ENCODE measurements at regions not wholly inside any gene's neighbourhood (a gene's known extent, or its start where the extent isn't known, plus 50 kb on each side); places are given as distances from the start of the nearest gene placed in this dataset.

- Histone ChIP-seq H2AK9ac (replicated peaks; ENCODE audit: low read depth, low read length, poor library complexity) (no peak overlapping the region), H2BK5ac (ENCODE audit: low read depth, low read length, poor library complexity, severe bottlenecking) (no peak overlapping the region), H3K9me1 (ENCODE audit: insufficient read depth, low read length) (no peaks in the 10 kb centered on the region), H2AK5ac (ENCODE audit: low read depth, low read length) (no peak overlapping the region), H3K36me3 (ENCODE audit: control insufficient read depth, insufficient read depth, low read length) (no peaks in the 10 kb centered on the region), H2AFZ (replicated peaks; ENCODE audit: low read length, poor library complexity) (no peak overlapping the region), H2BK120ac (ENCODE audit: low read depth, low read length) (no peak overlapping the region), H3K9ac (ENCODE audit: low read depth, low read length) (no peak overlapping the region), H3K23ac (ENCODE audit: low read depth, low read length) (no peak overlapping the region), H2BK15ac (ENCODE audit: low read depth, low read length) (no peak overlapping the region), H4K8ac (ENCODE audit: low read depth in 2 of 2, low read length in 2 of 2) (no peak overlapping the region), H3K27me3 (ENCODE audit: control insufficient read depth, insufficient read depth, low read length) (no peaks in the 10 kb centered on the region), H3K14ac (replicated peaks; ENCODE audit: low read depth, low read length) (no peak overlapping the region), H3K79me1 (ENCODE audit: low read depth in 1 of 2, low read length in 2 of 2) (no peaks in the 10 kb centered on the region), H3K18ac (ENCODE audit: low read depth, low read length) (no peak overlapping the region), H3K27ac (ENCODE audit: insufficient read depth, low read length) (no peak overlapping the region), H3K4me2 (ENCODE audit: low read depth, low read length) (no peak overlapping the region), H3K4ac (ENCODE audit: low read depth, low read length) (no peak overlapping the region), H3K9me3 (ENCODE audit: control insufficient read depth, insufficient read depth, low read length) (peaks cover 2% of the 10 kb centered on the region; the same call in 1 of the 2 replicates), H2BK20ac (ENCODE audit: low read depth, low read length) (no peak overlapping the region), H4K20me1 (ENCODE audit: insufficient read depth, low read length) (no peaks in the 10 kb centered on the region), H4K5ac (ENCODE audit: low read depth, low read length) (no peak overlapping the region), H3K56ac (ENCODE audit: extremely low read depth, insufficient read depth, low read length) (no peak overlapping the region), H3K4me3 (ENCODE audit: insufficient read depth, low read depth, low read length) (no peak overlapping the region), H4K91ac (ENCODE audit: insufficient read depth, low read depth, low read length) (no peak overlapping the region), H3K4me1 (ENCODE audit: control insufficient read depth, insufficient read depth, low read length) (no peaks in the 10 kb centered on the region)
- ChIA-PET POLR2A (ENCODE audit: unreplicated experiment) (no interaction called here), CTCF (interaction anchor here (0.6 kb wide), 1 partner anchor 32 kb away, joined by 4 read pairs; no protein-coding TSS in a partner anchor)
- no peak for ATAC-seq (ENCODE audit: low read depth)
- intact Hi-C loops (cut with micrococcal nuclease) (no loop called here), in situ Hi-C loops (cut with MboI; ENCODE audit: low sequenced_read_pairs) (no loop called here), dilution Hi-C loops (cut with HindIII; ENCODE audit: low sequenced_read_pairs, unreplicated experiment) (no loop called here)
- no peak for TF ChIP-seq MXI1 (IDR thresholded peaks at IDR 0.05; ENCODE audit: borderline replicate concordance, low read depth, low read length)
- no peak for TF ChIP-seq MAZ (IDR thresholded peaks at IDR 0.05; ENCODE audit: borderline replicate concordance, low read depth, low read length)
- no peak for TF ChIP-seq NFE2L2 (IDR thresholded peaks at IDR 0.05; ENCODE audit: low read depth, low read length)
- TF ChIP-seq BHLHE40 (IDR thresholded peaks at IDR 0.05; ENCODE audit: low read depth, low read length), result no peak
- TF ChIP-seq CEBPB (IDR thresholded peaks at IDR 0.05; ENCODE audit: low read depth, low read length), result no peak
- TF ChIP-seq ELK1 (IDR thresholded peaks at IDR 0.05; ENCODE audit: borderline replicate concordance, low read depth, low read length), result no peak
- TF ChIP-seq MAFK (IDR thresholded peaks at IDR 0.05; ENCODE audit: low read depth, low read length), result no peak
- TF ChIP-seq CTCF (conservative IDR thresholded peaks at IDR 0.05; ENCODE audit: low read depth, low read length), result no peak
- no peak for TF ChIP-seq RAD21 (IDR thresholded peaks at IDR 0.05; ENCODE audit: low read length)
- TF ChIP-seq USF2 (IDR thresholded peaks at IDR 0.05; ENCODE audit: low read depth, low read length), result no peak
- TF ChIP-seq FOS (IDR thresholded peaks at IDR 0.05; ENCODE audit: low read depth, low read length), result no peak
- no peak for TF ChIP-seq RCOR1 (IDR thresholded peaks at IDR 0.05; ENCODE audit: insufficient replicate concordance, low read length)
- TF ChIP-seq RFX5 (IDR thresholded peaks at IDR 0.05; ENCODE audit: low read depth, low read length), result no peak
- TF ChIP-seq POLR2A (IDR thresholded peaks at IDR 0.05; ENCODE audit: low read depth, low read length), result no peak
- no peak for TF ChIP-seq CHD1 (IDR thresholded peaks at IDR 0.05; ENCODE audit: low read depth, low read length)
- no peak for DNase-seq
- no TSS peak for BruUV-seq (replicated peaks)
- WGBS, 2 experiments (ENCODE audit: extremely low coverage in 2 of 2, insufficient read length in 1 of 2), result no CpG with 5 or more reads among the region's 3 CpGs
These were observed 362.2 kb upstream of the SMIM30 start for GRCh38 chr7:113480537-113480936.

All from IMR-90 (cell line).